Nephron progenitor cell (in vitro differentiated cells): ENCODE measurements at regions not wholly inside any gene's neighbourhood (a gene's known extent, or its start where the extent isn't known, plus 50 kb on each side); places are given as distances from the start of the nearest gene placed in this dataset.

Source experiments
- DNase-seq: peaks from one replicate; pipeline ENCODE4 v3.0.0; 2021
- H3K27ac Mint-ChIP-seq: 2 replicates; pipeline ENCODE4 v1.8.0; 2021; ENCODE audit warnings: mild to moderate bottlenecking, moderate library complexity, mixed read lengths
- H3K27me3 Mint-ChIP-seq: 2 replicates; pipeline ENCODE4 v1.8.0; 2021; ENCODE audit warnings: mild to moderate bottlenecking, low read depth, mixed read lengths; ENCODE audit not compliant: poor library complexity
- H3K36me3 Mint-ChIP-seq: 2 replicates; pipeline ENCODE4 v1.8.0; 2021; ENCODE audit warnings: low read depth, mixed read lengths
- H3K4me1 Mint-ChIP-seq: 2 replicates; pipeline ENCODE4 v1.8.0; 2021; ENCODE audit warnings: mixed read lengths
- H3K4me3 Mint-ChIP-seq: 2 replicates; pipeline ENCODE4 v1.8.0; 2021; ENCODE audit warnings: mild to moderate bottlenecking, moderate library complexity, mixed read lengths
- H3K9me3 Mint-ChIP-seq: 2 replicates; pipeline ENCODE4 v1.8.0; 2021; ENCODE audit warnings: mild to moderate bottlenecking, moderate library complexity, mixed read lengths
- TF ChIP-seq, protein P1 (sequence below): fragments of 200-600 bp; sonication (generic); IDR thresholded peaks from 2 replicates; pipeline ENCODE4 v1.5.0; 2021; ENCODE audit warnings: antibody characterized with exemption

- Mint-ChIP-seq H3K27ac (no peak overlapping the region), H3K36me3 (peaks cover 6% of the 10 kb centered on the region), H3K9me3 (peaks cover 20% of the 10 kb centered on the region), H3K27me3 (peaks cover 76% of the 10 kb centered on the region), H3K4me1 (peaks cover 12% of the 10 kb centered on the region), H3K4me3 (no peak overlapping the region)
- TF ChIP-seq, protein P1, sequence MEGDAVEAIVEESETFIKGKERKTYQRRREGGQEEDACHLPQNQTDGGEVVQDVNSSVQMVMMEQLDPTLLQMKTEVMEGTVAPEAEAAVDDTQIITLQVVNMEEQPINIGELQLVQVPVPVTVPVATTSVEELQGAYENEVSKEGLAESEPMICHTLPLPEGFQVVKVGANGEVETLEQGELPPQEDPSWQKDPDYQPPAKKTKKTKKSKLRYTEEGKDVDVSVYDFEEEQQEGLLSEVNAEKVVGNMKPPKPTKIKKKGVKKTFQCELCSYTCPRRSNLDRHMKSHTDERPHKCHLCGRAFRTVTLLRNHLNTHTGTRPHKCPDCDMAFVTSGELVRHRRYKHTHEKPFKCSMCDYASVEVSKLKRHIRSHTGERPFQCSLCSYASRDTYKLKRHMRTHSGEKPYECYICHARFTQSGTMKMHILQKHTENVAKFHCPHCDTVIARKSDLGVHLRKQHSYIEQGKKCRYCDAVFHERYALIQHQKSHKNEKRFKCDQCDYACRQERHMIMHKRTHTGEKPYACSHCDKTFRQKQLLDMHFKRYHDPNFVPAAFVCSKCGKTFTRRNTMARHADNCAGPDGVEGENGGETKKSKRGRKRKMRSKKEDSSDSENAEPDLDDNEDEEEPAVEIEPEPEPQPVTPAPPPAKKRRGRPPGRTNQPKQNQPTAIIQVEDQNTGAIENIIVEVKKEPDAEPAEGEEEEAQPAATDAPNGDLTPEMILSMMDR, result no peak
- DNase-seq, result no peak
These were observed 69.6 kb upstream of the ZNF184 start for GRCh38 chr6:27542485-27542884.

DNA sequence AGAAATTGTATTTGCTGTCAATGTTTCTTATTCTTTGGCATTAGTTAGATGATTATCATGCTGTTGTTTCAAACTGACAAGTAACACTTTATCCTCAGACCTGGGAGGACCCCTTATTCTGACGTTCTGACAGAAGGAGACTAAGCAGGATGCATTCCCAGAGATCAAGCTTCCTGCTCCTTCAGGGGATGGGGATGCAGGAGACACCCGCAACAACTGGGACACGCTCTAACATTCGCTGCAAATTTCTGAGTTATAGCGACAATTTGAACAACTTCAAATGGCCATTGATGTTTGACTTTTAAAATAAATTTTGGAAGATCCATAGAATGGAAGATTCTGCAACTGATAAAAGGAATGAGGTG lies 69.0 kb upstream of the ZNF184 start:
- no peak overlapping the region for H3K27ac Mint-ChIP-seq
- peaks cover 15% of the 10 kb centered on the region for H3K4me1 Mint-ChIP-seq
- no peak overlapping the region for H3K4me3 Mint-ChIP-seq
- H3K27me3 Mint-ChIP-seq, result peaks cover 70% of the 10 kb centered on the region
- peaks cover 20% of the 10 kb centered on the region for H3K9me3 Mint-ChIP-seq
- TF ChIP-seq, protein P1, result no peak
- no peak for DNase-seq
- H3K36me3 Mint-ChIP-seq, result peaks cover 6% of the 10 kb centered on the region

DNA sequence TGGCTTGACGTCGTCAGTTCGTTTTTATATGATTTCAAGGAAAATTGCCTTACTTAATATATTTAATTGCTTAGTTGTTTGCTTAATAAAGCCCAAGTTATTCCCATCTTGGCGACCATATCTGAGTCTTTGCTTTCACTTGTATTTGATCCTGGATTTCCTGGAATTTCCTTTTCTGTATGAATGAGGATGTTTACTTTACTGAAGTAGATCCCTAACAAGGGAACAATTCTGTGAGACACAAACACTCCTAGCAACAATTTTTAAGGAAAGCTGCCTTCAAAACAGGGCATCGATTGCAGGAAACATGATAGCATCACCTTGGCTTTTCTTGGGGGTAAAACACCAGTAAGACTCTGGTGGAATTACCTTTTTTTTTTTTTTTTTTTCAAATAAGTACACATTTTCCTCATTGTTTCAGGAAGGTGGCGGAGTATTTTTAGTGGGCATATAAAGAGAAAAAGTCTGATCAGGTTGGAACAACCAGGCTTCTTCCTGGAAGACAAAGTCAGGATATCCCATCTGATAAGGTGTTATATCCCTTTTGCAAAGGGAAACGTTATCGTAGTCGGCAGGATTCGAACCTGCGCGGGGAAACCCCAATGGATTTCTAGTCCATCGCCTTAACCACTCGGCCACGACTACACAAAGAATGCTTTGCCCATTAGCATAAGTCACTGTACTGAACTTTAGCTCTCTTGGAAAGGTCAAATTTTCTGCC lies 68.5 kb upstream of the ZNF184 start:
- no peak overlapping the region for H3K27ac Mint-ChIP-seq
- peaks cover 6% of the 10 kb centered on the region for H3K36me3 Mint-ChIP-seq
- peaks cover 20% of the 10 kb centered on the region for H3K9me3 Mint-ChIP-seq
- peak overlapping the region; percentile 24 for H3K4me3 Mint-ChIP-seq
- H3K27me3 Mint-ChIP-seq, result peaks cover 64% of the 10 kb centered on the region
- no peak for DNase-seq
- H3K4me1 Mint-ChIP-seq, result peaks cover 19% of the 10 kb centered on the region
- TF ChIP-seq, protein P1, result no peak

- DNase-seq, result no peak
- Mint-ChIP-seq H3K27ac (no peak overlapping the region), H3K4me1 (peaks cover 21% of the 10 kb centered on the region), H3K27me3 (peaks cover 46% of the 10 kb centered on the region), H3K36me3 (peaks cover 6% of the 10 kb centered on the region), H3K9me3 (peaks cover 20% of the 10 kb centered on the region), H3K4me3 (peak overlapping the region; percentile 71)
- TF ChIP-seq, protein P1, result no peak
These were observed 66.6 kb upstream of the ZNF184 start for GRCh38 chr6:27539551-27539950.

GRCh38 chr6:27532820-27533538 lies 60.1 kb upstream of the ZNF184 start:
- TF ChIP-seq, protein P1, result no peak
- H3K4me3 Mint-ChIP-seq, result no peak overlapping the region
- DNase-seq, result peak; percentile 36
- peaks cover 18% of the 10 kb centered on the region for H3K9me3 Mint-ChIP-seq
- peaks cover 5% of the 10 kb centered on the region for H3K36me3 Mint-ChIP-seq
- H3K27ac Mint-ChIP-seq, result peak overlapping the region; percentile 50
- H3K4me1 Mint-ChIP-seq, result peaks cover 50% of the 10 kb centered on the region
- H3K27me3 Mint-ChIP-seq, result peaks cover 12% of the 10 kb centered on the region
